Peyer's patch (tissue), 4 donors: ENCODE measurements at regions not wholly inside any gene's neighbourhood (a gene's known extent, or its start where the extent isn't known, plus 50 kb on each side); places are given as distances from the start of the nearest gene placed in this dataset.
A peak's percentile ranks its signal among the peaks of the same experiment; 100 is the strongest.

Experiments used
- DNase-seq, 3 donors: peaks; one replicate each; pipeline ENCODE4 v3.0.0-alpha.2; 2017 to 2019
- H3K27ac ChIP-seq, 4 donors: fragments of 200-600 bp; sonication (generic); one replicate each; pipeline ENCODE4 v1.5.1; 2016 to 2019
- H3K27me3 ChIP-seq, 2 donors: fragments of 200-600 bp; sonication (generic); one replicate each; pipeline ENCODE4 v1.5.1; 2019
- H3K36me3 ChIP-seq, 3 donors: fragments of 200-600 bp; sonication (generic); one replicate each; pipeline ENCODE4 v1.5.1; 2016 to 2019
- H3K4me1 ChIP-seq, 4 donors: fragments of 200-600 bp; sonication (generic); one replicate each; pipeline ENCODE4 v1.5.1; 2016 to 2019
- H3K4me3 ChIP-seq, 4 donors: fragments of 200-600 bp; sonication (generic); 1 replicate in 3 of 4; 2 replicates in 1 of 4; pipeline ENCODE4 v1.5.1; 2016 to 2019; ENCODE audit warnings: mild to moderate bottlenecking in 1 of 4
- H3K9me3 ChIP-seq, 4 donors: fragments of 200-600 bp; sonication (generic); one replicate each; pipeline ENCODE4 v1.5.1; 2016 to 2019; ENCODE audit warnings: mild to moderate bottlenecking in 1 of 4
- CTCF ChIP-seq, 6 experiments: fragments of 450-650 bp in 4 of 6; fragments of 200-600 bp in 2 of 6; sonication (generic) in 1 of 6; IDR thresholded peaks; one replicate each; pipeline ENCODE4 v1.5.1; 2017 to 2019; ENCODE audit warnings: antibody characterized with exemption in 6 of 6, mild to moderate bottlenecking in 3 of 6, moderate library complexity in 1 of 6
- POLR2A ChIP-seq, 2 donors: fragments of 450-650 bp; IDR thresholded peaks; one replicate each; pipeline ENCODE4 v1.5.1; 2017; ENCODE audit warnings: antibody characterized with exemption in 2 of 2, mild to moderate bottlenecking in 2 of 2, moderate library complexity in 2 of 2

- H3K36me3 ChIP-seq = no peaks in the 10 kb centered on the region
- H3K27ac ChIP-seq = no peak overlapping the region
- TF ChIP-seq CTCF (IDR thresholded peaks at IDR 0.05) (no peak), POLR2A (IDR thresholded peaks at IDR 0.05) (no peak)
- no peak overlapping the region for H3K4me3 ChIP-seq
- H3K4me1 ChIP-seq = no peaks in the 10 kb centered on the region
- H3K9me3 ChIP-seq = no peaks in the 10 kb centered on the region
- H3K27me3 ChIP-seq = no peaks in the 10 kb centered on the region
- DNase-seq = no peak
These were observed 115.0 kb downstream of the UBE2U start for GRCh38 chr1:64318428-64318827.

GRCh38 chr1:64320007-64320406 lies 116.6 kb downstream of the UBE2U start:
- TF ChIP-seq POLR2A (IDR thresholded peaks at IDR 0.05) (no peak), CTCF (IDR thresholded peaks at IDR 0.05) (no peak)
- H3K36me3 ChIP-seq = no peaks in the 10 kb centered on the region
- peak overlapping the region in 2 of 4 donors; percentile 13 to 18 for H3K27ac ChIP-seq
- no peaks in the 10 kb centered on the region for H3K27me3 ChIP-seq
- no peak for DNase-seq
- no peaks in the 10 kb centered on the region for H3K4me1 ChIP-seq
- no peaks in the 10 kb centered on the region for H3K9me3 ChIP-seq
- no peak overlapping the region for H3K4me3 ChIP-seq

GRCh38 chr1:64320470-64320869 lies 117.0 kb downstream of the UBE2U start:
- TF ChIP-seq CTCF (IDR thresholded peaks at IDR 0.05) (no peak), POLR2A (IDR thresholded peaks at IDR 0.05) (no peak)
- no peak for DNase-seq
- no peaks in the 10 kb centered on the region for H3K4me1 ChIP-seq
- H3K4me3 ChIP-seq = no peak overlapping the region
- no peaks in the 10 kb centered on the region for H3K36me3 ChIP-seq
- H3K27ac ChIP-seq = peak overlapping the region in 2 of 4 donors; percentile 13 to 18
- H3K9me3 ChIP-seq = no peaks in the 10 kb centered on the region
- no peaks in the 10 kb centered on the region for H3K27me3 ChIP-seq

GRCh38 chr1:64320922-64321614 lies 117.6 kb downstream of the UBE2U start:
- no peak for DNase-seq
- Histone ChIP-seq H3K4me1 (no peaks in the 10 kb centered on the region), H3K27ac (peak overlapping the region in 2 of 4 donors; percentile 40 to 60), H3K36me3 (no peaks in the 10 kb centered on the region), H3K27me3 (no peaks in the 10 kb centered on the region), H3K9me3 (no peaks in the 10 kb centered on the region), H3K4me3 (no peak overlapping the region)
- no peak for TF ChIP-seq POLR2A (IDR thresholded peaks at IDR 0.05)
- TF ChIP-seq CTCF (IDR thresholded peaks at IDR 0.05) = no peak

GRCh38 chr1:64323054-64323453 lies 119.6 kb downstream of the UBE2U start:
- H3K4me3 ChIP-seq = no peak overlapping the region
- H3K4me1 ChIP-seq = no peaks in the 10 kb centered on the region
- TF ChIP-seq POLR2A (IDR thresholded peaks at IDR 0.05) (no peak), CTCF (IDR thresholded peaks at IDR 0.05) (no peak)
- H3K36me3 ChIP-seq = no peaks in the 10 kb centered on the region
- no peaks in the 10 kb centered on the region for H3K9me3 ChIP-seq
- H3K27me3 ChIP-seq = no peaks in the 10 kb centered on the region
- DNase-seq = no peak
- no peak overlapping the region for H3K27ac ChIP-seq

GRCh38 chr1:64323882-64324281 lies 120.5 kb downstream of the UBE2U start:
- Histone ChIP-seq H3K4me3 (no peak overlapping the region), H3K27ac (no peak overlapping the region), H3K4me1 (no peaks in the 10 kb centered on the region), H3K27me3 (no peaks in the 10 kb centered on the region), H3K9me3 (no peaks in the 10 kb centered on the region), H3K36me3 (no peaks in the 10 kb centered on the region)
- DNase-seq = no peak
- TF ChIP-seq CTCF (IDR thresholded peaks at IDR 0.05) = no peak
- TF ChIP-seq POLR2A (IDR thresholded peaks at IDR 0.05) = no peak
